GM12873 (cell line): ENCODE measurements at regions not wholly inside any gene's neighbourhood (a gene's known extent, or its start where the extent isn't known, plus 50 kb on each side); places are given as distances from the start of the nearest gene placed in this dataset.

Source experiments
- CTCF ChIP-seq: IDR thresholded peaks from 2 replicates; pipeline ENCODE4 v1.5.1; 2012; ENCODE audit warnings: low read depth, mild to moderate bottlenecking, moderate library complexity, low read length, control low read depth; ENCODE audit not compliant: insufficient read depth; ENCODE audit errors: missing control alignments

GRCh38 chr5:158224253-158224652 is 365.3 kb upstream of the CLINT1 start:
- no peak for TF ChIP-seq CTCF

- no peak for TF ChIP-seq CTCF
Measured at GRCh38 chr5:158223054-158223600, 364.2 kb upstream of the CLINT1 start.

- no peak for TF ChIP-seq CTCF
Measured at GRCh38 chr5:158212917-158213316, 354.0 kb upstream of the CLINT1 start.

- no peak for TF ChIP-seq CTCF
Measured at GRCh38 chr5:158212237-158212636, 353.3 kb upstream of the CLINT1 start.

GRCh38 chr5:158209219-158209908 is 350.4 kb upstream of the CLINT1 start:
- no peak for TF ChIP-seq CTCF

- TF ChIP-seq CTCF: no peak
Measured at GRCh38 chr5:158207733-158208132, 348.8 kb upstream of the CLINT1 start.

- no peak for TF ChIP-seq CTCF
Measured at GRCh38 chr5:158205992-158206391, 347.0 kb upstream of the CLINT1 start.
